Mesenchymal stem cell (in vitro differentiated cells and primary cell): ENCODE measurements at regions not wholly inside any gene's neighbourhood (a gene's known extent, or its start where the extent isn't known, plus 50 kb on each side); places are given as distances from the start of the nearest gene placed in this dataset.
"Not testable (repeated sequence)": the region's sequence is repeated elsewhere in the genome, so short reads cannot be mapped to it uniquely, and the experiment has no call there.

Source experiments
- DNase-seq: peaks from one replicate; pipeline ENCODE4 v3.0.0-alpha.2; 2013
- H2AFZ ChIP-seq: one replicate; pipeline ENCODE4 v1.6.1; 2013; ENCODE audit warnings: low read depth, mild to moderate bottlenecking, control low read depth, inconsistent platforms, low read length, moderate library complexity
- H2AK5ac ChIP-seq: 2 replicates; pipeline ENCODE4 v1.6.1; 2013; ENCODE audit warnings: low read length, moderate library complexity, mild to moderate bottlenecking, inconsistent platforms; ENCODE audit not compliant: severe bottlenecking
- H2BK120ac ChIP-seq: one replicate; pipeline ENCODE4 v1.6.1; 2013; ENCODE audit warnings: low read depth, mild to moderate bottlenecking, inconsistent platforms, low read length, moderate library complexity
- H2BK12ac ChIP-seq, 2 experiments: one replicate each; pipeline ENCODE4 v1.6.1; 2013; ENCODE audit warnings: inconsistent platforms in 2 of 2, low read length in 2 of 2, mild to moderate bottlenecking in 2 of 2, moderate library complexity in 2 of 2, control low read depth in 1 of 2
- H2BK15ac ChIP-seq: one replicate; pipeline ENCODE4 v1.6.1; 2013; ENCODE audit warnings: mild to moderate bottlenecking, low read depth, inconsistent platforms; ENCODE audit not compliant: poor library complexity, severe bottlenecking
- H2BK5ac ChIP-seq: 2 replicates; pipeline ENCODE4 v1.6.1; 2013; ENCODE audit warnings: low read depth, mild to moderate bottlenecking, low read length, control low read depth, inconsistent platforms; ENCODE audit not compliant: poor library complexity, severe bottlenecking
- H3K14ac ChIP-seq, 2 experiments: one replicate each; pipeline ENCODE4 v1.6.1; 2013; ENCODE audit warnings: inconsistent platforms in 2 of 2, low read length in 2 of 2, control low read depth in 1 of 2, mild to moderate bottlenecking in 1 of 2, moderate library complexity in 1 of 2
- H3K18ac ChIP-seq, 2 experiments: one replicate each; pipeline ENCODE4 v1.6.1; 2013; ENCODE audit warnings: inconsistent platforms in 2 of 2, low read length in 2 of 2, control low read depth in 1 of 2, low read depth in 1 of 2, mild to moderate bottlenecking in 1 of 2
- H3K23ac ChIP-seq, 2 experiments: one replicate each; pipeline ENCODE4 v1.6.1; 2013; ENCODE audit warnings: inconsistent platforms in 2 of 2, low read length in 2 of 2, mild to moderate bottlenecking in 2 of 2, moderate library complexity in 2 of 2, control low read depth in 1 of 2
- H3K27ac ChIP-seq: 2 replicates; pipeline ENCODE4 v1.5.1; 2013; ENCODE audit warnings: mild to moderate bottlenecking, moderate library complexity, low read length, control low read depth, inconsistent platforms; ENCODE audit not compliant: poor library complexity, severe bottlenecking
- H3K27me3 ChIP-seq, 2 experiments: 2 replicates each; pipeline versions ENCODE4 v1.6.1 to v1.7.0; 2013; ENCODE audit warnings: low read length in 2 of 2, mild to moderate bottlenecking in 2 of 2, moderate library complexity in 2 of 2, control low read depth in 1 of 2, inconsistent platforms in 1 of 2; ENCODE audit not compliant: control insufficient read depth in 1 of 2, insufficient read depth in 1 of 2
- H3K36me3 ChIP-seq, 2 experiments: 2 replicates each; pipeline versions ENCODE4 v1.6.1 to v1.7.0; 2013; ENCODE audit warnings: low read length in 2 of 2, control low read depth in 1 of 2, inconsistent platforms in 1 of 2, low read depth in 1 of 2, mild to moderate bottlenecking in 1 of 2; ENCODE audit not compliant: insufficient read depth in 2 of 2, control insufficient read depth in 1 of 2
- H3K4ac ChIP-seq, 2 experiments: one replicate each; pipeline ENCODE4 v1.6.1; 2013; ENCODE audit warnings: inconsistent platforms in 2 of 2, low read length in 2 of 2, mild to moderate bottlenecking in 2 of 2, moderate library complexity in 2 of 2, control low read depth in 1 of 2, low read depth in 1 of 2
- H3K4me1 ChIP-seq: 2 replicates; pipeline ENCODE4 v1.6.1; 2013; ENCODE audit warnings: low read depth, low read length, control low read depth; ENCODE audit not compliant: control insufficient read depth, insufficient read depth
- H3K4me2 ChIP-seq: 2 replicates; pipeline ENCODE4 v1.6.1; 2013; ENCODE audit warnings: low read length, mild to moderate bottlenecking, inconsistent platforms; ENCODE audit not compliant: poor library complexity, severe bottlenecking
- H3K4me3 ChIP-seq, 2 experiments: 2 replicates each; pipeline versions ENCODE4 v1.5.1 to v1.7.0; 2013; ENCODE audit warnings: low read length in 2 of 2, mild to moderate bottlenecking in 2 of 2, control low read depth in 1 of 2, low read depth in 1 of 2; ENCODE audit not compliant: insufficient read depth in 1 of 2
- H3K79me1 ChIP-seq: replicated peaks from 2 replicates; pipeline ENCODE4 v1.6.1; 2013; ENCODE audit warnings: mild to moderate bottlenecking, control low read depth, low read length, inconsistent platforms; ENCODE audit not compliant: poor library complexity, severe bottlenecking
- H3K9ac ChIP-seq: 2 replicates; pipeline ENCODE4 v1.7.0; 2013; ENCODE audit warnings: mild to moderate bottlenecking, low read length, moderate library complexity
- H3K9me3 ChIP-seq: 2 replicates; pipeline ENCODE4 v1.7.0; 2013; ENCODE audit warnings: mild to moderate bottlenecking, low read length; ENCODE audit not compliant: control insufficient read depth
- H4K8ac ChIP-seq: one replicate; pipeline ENCODE4 v1.6.1; 2013; ENCODE audit warnings: inconsistent platforms, mild to moderate bottlenecking, low read length, moderate library complexity
- H4K91ac ChIP-seq: one replicate; pipeline ENCODE4 v1.6.1; 2013; ENCODE audit warnings: mild to moderate bottlenecking, low read length, inconsistent platforms
- WGBS: methylation state at CpG from one replicate; pipeline ENCODE4 v1.1.7; 2013; ENCODE audit warnings: mixed read lengths; 5-methylcytosine and 5-hydroxymethylcytosine counted together

DNA sequence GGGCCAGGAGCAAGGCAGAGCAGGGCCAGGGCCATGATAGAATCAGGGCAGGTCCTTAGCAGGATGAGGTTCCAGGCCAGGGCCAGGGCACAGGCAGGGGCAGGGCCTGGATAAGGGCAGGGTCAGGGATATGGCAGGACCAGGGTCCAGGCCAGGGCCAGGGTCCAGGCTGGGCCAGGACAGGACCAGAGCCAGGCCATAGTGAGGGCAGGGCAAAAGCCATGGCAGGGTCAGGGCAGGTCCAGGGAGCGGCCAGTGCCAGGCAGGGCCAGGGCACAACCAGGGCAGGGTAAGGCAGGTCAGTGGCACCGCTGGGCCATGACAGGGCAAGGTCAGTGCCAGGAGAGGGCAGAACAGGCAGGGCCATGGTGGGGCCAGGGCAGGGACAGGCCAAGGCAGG lies 152.2 kb downstream of the LIPI start:
- Histone ChIP-seq H3K9me3 (no peaks in the 10 kb centered on the region), H3K23ac (peak overlapping the region in 1 of 2 experiments; percentile 46), H2BK120ac (no peak overlapping the region), H2BK12ac (peak overlapping the region in 1 of 2 experiments; percentile 61), H3K4me1 (peaks cover 8% of the 10 kb centered on the region), H3K9ac (no peak overlapping the region), H3K18ac (peak overlapping the region in 1 of 2 experiments; percentile 74), H3K27ac (no peak overlapping the region), H3K27me3 (no peaks in the 10 kb centered on the region), H3K79me1 (peaks cover 26% of the 10 kb centered on the region), H3K36me3 (peaks cover 0 to 7% of the 10 kb centered on the region in 2 experiments), H3K4me3 (no peak overlapping the region), H2BK5ac (no peak overlapping the region), H4K91ac (peak overlapping the region; percentile 18), H3K4ac (no peak overlapping the region), H2AFZ (no peak overlapping the region), H2AK5ac (no peak overlapping the region), H3K4me2 (no peak overlapping the region), H2BK15ac (no peak overlapping the region), H4K8ac (no peak overlapping the region), H3K14ac (peak overlapping the region in 1 of 2 experiments; percentile 77)
- DNase-seq = no peak
- 98% methylated on average over 2 of the region's 2 CpGs for WGBS

DNA sequence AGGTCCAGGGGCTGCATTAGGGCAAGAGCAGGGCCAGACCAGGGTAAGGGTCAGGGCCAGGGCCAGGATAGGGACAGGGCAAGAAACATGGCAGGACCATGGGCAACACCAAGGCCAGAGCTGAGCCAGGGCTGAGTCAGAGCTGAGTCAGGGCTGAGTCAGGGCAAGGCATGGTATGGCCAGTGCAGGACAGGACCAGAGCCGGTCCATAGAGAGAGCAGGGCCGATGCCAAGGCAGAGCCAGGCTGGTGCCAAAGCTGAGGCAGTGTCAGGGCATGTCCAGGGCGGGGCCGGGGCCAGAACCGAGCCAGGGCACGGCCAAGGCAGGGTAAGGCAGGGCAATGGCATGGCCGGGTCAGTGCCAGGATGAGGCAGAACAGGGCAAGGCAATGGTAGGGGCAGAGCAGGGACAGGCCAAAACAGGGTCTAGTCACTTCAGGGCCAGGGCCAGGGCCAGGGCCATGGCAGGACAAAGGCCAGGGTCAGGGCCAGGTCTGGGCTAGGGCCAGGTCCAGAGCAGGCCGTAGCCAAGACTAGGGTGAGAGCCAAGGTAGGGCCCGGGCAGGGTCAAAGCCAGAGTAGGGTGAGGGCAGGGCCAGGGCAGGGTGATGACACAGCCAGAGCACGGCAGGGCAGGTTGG lies 152.8 kb downstream of the LIPI start:
- Histone ChIP-seq H3K14ac (peak overlapping the region in 1 of 2 experiments; percentile 82), H3K79me1 (peaks cover 26% of the 10 kb centered on the region), H2BK12ac (peak overlapping the region in 1 of 2 experiments; percentile 34)
- not testable (repeated sequence) for H2BK15ac ChIP-seq, H4K91ac ChIP-seq, H2AK5ac ChIP-seq, H4K8ac ChIP-seq, H3K18ac ChIP-seq, H3K27ac ChIP-seq, H3K23ac ChIP-seq, H3K4me3 ChIP-seq, H3K27me3 ChIP-seq, H3K9ac ChIP-seq, H2BK5ac ChIP-seq, H2BK120ac ChIP-seq, H3K4ac ChIP-seq, H3K4me1 ChIP-seq, H3K4me2 ChIP-seq, H2AFZ ChIP-seq, H3K9me3 ChIP-seq, H3K36me3 ChIP-seq
- peak; percentile 19 for DNase-seq
- 82% methylated on average over 10 of the region's 10 CpGs for WGBS

DNA sequence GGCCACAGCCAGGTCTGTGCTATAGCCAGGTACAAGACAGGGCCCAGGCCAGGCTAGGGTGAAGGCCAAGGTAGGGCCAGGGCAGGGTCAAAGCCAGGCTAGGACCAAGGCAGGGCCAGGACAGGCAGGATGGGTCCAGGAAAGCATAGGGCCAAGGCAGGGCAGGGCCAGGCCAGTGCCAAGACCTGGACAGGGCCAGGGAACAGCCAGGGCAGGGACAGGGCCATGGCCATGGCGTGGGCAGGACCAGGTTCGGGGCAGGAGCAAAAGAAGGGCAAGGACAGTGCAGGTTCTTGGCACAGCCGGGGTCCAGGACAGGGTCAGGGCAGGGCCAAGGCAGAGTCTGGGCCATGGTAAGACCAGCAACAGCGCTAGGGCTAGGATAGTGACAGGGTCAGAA lies 153.4 kb downstream of the LIPI start:
- Histone ChIP-seq H2BK120ac (no peak overlapping the region), H4K8ac (peak overlapping the region; percentile 8), H3K36me3 (peaks cover 0 to 7% of the 10 kb centered on the region in 2 experiments), H3K4ac (no peak overlapping the region), H3K4me3 (no peak overlapping the region), H3K9ac (no peak overlapping the region), H2AFZ (no peak overlapping the region), H2AK5ac (no peak overlapping the region), H3K27me3 (no peaks in the 10 kb centered on the region), H2BK5ac (no peak overlapping the region), H3K27ac (no peak overlapping the region), H3K4me1 (peaks cover 8% of the 10 kb centered on the region), H2BK12ac (no peak overlapping the region), H3K18ac (peak overlapping the region in 1 of 2 experiments; percentile 64), H3K14ac (peak overlapping the region in 1 of 2 experiments; percentile 82), H3K23ac (peak overlapping the region in 1 of 2 experiments; percentile 3), H4K91ac (peak overlapping the region; percentile 71), H3K4me2 (no peak overlapping the region), H3K9me3 (no peaks in the 10 kb centered on the region), H3K79me1 (peaks cover 27% of the 10 kb centered on the region), H2BK15ac (no peak overlapping the region)
- WGBS = 97% methylated on average over 4 of the region's 4 CpGs
- no peak for DNase-seq

DNA sequence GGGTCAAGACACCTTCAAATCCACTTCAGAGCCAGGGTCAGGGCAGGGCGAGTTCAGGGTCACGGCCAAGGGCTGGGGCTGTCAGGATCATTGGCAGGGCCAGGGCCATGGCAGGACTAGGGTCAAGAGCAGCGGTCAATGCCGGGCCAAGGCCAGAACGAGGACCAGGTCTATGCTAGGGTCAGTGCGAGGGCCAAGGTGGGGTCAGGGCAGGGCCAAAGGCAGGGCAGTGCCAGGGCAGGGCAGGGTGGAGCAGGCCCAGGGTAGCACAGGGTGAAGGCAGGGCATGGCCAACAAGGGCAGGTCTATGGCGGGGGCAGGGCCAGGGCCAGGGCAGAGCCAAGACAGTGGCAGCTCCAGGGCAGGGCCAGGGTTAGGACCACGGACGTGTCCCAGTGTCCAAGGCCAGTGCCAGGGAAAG lies 154.0 kb downstream of the LIPI start:
- H2BK15ac ChIP-seq = no peak overlapping the region
- peaks cover 8% of the 10 kb centered on the region for H3K4me1 ChIP-seq
- no peak overlapping the region for H3K23ac ChIP-seq
- H3K27me3 ChIP-seq = no peaks in the 10 kb centered on the region
- no peak for DNase-seq
- H3K14ac ChIP-seq = peak overlapping the region in 1 of 2 experiments; percentile 69
- H2BK120ac ChIP-seq = no peak overlapping the region
- H2BK12ac ChIP-seq = no peak overlapping the region
- H2AK5ac ChIP-seq = no peak overlapping the region
- peaks cover 26% of the 10 kb centered on the region for H3K79me1 ChIP-seq
- no peak overlapping the region for H2AFZ ChIP-seq
- H3K9ac ChIP-seq = no peak overlapping the region
- no peak overlapping the region for H2BK5ac ChIP-seq
- no peak overlapping the region for H3K4me3 ChIP-seq
- H3K27ac ChIP-seq = no peak overlapping the region
- H4K8ac ChIP-seq = no peak overlapping the region
- H3K36me3 ChIP-seq = peaks cover 0 to 7% of the 10 kb centered on the region in 2 experiments
- no peaks in the 10 kb centered on the region for H3K9me3 ChIP-seq
- no peak overlapping the region for H3K18ac ChIP-seq
- no peak overlapping the region for H3K4me2 ChIP-seq
- WGBS = 94% methylated on average over 9 of the region's 9 CpGs
- peak overlapping the region; percentile 52 for H4K91ac ChIP-seq
- no peak overlapping the region for H3K4ac ChIP-seq
